HL-60/S4 treated with retinoic acid at 250 ng/mL for 4 days and 3 days (cell line): ENCODE measurements at regions not wholly inside any gene's neighbourhood (a gene's known extent, or its start where the extent isn't known, plus 50 kb on each side); places are given as distances from the start of the nearest gene placed in this dataset.

ENCODE experiments used
- in situ Hi-C: fragments of 300-500 bp; cut with MboI; formaldehyde crosslinking; loops from 2 replicates; pipeline ENCODE4 v1.7.0; 2022; ENCODE audit warnings: low sequenced_read_pairs

DNA sequence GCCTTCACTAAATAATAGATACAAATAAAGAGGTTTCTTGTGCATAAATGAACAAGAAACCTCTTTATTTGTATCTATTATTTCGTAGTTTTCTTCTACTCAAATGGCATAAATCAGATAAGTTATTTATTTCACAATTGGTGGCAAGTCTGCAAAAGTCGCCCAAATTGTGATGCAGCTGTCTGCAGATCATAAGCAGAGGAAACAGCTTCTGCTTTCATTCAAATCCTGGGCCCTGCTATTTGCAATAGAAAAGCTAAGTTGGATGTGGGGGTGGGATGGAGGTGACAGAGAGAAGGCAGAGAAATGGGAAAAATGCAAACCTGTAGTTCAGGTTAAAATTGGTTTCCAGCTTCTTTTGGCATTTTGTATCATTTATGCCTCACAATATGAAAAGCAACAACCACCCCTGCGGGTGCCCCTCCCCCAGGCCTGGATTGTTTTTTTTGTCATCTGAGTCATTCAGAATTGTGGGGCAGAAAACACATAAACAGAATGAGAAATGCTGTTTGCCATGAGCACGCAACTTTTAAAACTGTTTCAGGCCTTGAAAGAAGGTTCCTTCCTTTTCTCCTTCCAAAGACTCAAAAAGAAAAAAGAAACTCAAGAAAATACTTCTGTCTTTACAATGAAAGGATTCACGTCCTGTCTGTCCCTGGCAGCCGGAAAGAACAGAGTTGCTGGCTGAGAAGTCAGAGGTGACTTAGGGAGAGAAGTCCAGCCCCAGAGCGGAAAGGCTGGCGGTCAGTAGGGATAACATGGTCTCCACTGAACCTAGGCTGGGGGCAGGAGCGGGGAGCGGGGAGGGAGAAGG is 132.9 kb downstream of the BAMBI start:
- in situ Hi-C loops = no loop called here

DNA sequence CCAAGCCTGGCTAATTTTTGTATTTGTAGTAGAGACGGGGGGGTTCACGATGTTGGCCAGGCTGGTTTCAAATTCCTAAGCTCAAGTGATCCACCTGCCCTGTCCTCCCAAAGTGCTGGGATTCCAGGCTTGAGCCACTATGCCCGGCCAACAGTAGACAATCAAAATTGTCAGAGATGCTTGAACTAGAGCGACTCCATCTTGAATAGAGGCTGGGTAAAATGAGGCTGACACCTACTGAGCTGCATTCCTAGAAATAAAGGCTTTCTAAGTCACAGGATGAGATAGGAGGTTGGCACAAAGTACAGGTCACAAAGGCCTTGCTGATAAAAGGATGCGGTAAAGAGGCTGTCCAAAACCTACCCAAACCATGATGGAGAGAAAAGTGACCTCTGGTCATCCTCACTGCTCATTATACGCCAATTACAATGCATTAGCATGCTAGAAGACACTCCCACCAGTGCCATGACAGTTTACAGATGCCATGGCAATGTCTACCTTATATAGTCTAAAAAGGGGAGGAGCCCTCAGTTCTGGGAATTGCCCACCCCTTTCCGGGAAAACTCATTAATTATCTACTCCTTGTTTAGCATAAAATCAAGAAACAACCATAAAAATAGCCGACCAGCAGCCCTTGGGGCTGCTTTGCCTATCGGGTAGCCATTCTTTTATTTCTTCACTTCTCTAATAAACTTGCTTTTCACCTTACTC is 134.5 kb downstream of the BAMBI start:
- in situ Hi-C loops = no loop called here

DNA sequence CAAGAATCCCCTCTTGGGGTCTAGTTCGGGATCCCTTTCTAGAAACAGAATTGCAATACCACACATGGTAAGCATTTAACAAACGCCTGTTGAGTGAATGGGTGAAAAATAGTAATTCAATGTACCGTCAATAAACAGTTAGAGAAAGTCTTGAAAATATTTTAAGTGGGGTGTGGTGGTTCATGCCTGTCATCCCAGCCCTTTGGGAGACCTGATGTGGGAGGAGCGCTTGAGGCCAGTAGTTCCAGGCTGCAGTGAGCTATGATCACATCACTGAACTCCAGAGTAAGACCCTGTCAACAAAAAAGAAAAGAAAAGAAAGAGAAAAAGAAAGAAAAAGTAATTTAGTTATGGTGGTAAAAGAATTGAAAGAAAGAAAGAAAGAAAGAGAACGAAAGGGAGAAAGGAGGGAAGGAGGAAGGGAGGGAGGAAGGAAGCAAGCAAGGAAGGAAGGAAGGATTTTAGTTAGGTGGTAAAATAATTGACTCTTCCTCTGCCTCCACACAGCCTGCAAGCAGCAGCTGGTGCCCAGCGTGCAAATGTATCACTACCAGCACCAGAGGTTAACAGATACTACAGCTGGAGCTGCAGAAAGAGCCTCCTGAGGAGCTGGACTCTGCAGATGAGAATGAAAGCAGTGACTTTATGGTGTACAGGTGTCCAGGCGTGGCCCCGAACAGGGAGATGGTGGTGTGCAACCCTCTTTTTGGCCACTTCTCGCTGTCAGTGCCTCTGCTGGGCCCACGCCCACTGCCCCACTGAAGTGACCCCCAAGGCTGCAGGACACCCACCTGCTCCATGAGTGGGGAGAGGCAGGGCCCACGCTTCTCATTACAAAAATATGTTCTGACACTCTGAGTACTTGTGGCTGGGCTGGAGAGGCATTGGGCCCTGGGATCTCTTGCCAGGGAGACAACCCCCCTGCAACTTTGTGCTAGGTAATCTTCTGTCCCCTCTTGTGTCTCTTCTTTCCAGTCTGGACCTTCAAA is 135.4 kb downstream of the BAMBI start:
- in situ Hi-C loops = no loop called here

DNA sequence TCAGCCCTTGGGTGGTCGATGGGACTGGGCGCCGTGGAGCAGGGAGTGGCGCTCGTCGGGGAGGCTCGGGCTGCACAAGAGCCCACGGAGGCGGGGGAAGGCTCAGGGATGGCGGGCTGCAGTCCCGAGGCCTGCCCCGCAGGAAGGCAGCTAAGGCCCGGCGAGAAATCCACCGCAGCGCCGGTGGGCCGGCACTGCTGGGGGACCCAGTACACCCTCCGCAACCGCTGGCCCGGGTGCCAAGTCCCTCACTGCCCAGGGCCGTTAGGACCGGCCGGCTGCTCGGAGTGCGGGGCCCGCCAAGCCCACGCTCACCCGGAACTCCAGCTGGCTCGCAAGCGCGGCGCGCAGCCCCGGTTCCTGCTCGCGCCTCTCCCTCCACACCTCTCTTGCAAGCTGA is 138.4 kb downstream of the BAMBI start:
- in situ Hi-C loops = no loop called here

DNA sequence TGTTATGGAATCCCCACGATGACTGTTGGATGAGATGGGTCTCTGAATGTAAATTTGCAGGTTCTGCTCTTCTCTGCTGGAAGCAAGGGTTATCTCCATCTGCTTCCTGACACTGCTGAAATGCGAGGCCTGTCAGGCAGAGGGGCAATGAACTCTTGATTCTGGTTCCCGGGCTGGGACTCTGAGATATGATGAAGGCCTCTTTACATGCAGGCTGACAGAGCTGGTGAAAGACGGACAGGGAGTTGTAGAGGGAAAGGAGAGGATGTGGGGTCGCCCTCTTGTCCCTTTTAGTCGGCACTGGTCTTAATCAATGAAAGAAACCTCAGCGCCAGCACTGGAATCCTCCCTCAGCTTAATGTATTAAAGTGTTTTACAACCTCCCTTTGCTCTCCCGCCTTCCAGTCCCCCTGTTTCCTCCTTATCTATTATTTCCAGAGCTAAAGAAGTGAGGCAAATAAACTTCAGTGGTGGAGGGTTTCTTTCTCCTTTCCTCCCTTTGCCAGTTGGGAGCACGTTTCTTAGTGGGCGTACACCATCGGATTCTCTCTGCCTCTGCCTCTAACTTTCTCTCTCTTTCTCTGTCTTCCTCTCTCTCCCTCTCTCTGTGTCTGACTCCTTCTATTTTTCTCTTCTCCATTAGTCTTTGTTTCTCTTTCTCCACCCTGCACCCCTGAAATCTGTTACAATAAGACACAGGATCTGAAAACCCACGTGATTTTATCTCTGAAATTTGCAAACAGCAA is 145.6 kb downstream of the BAMBI start:
- in situ Hi-C loops = no loop called here

DNA sequence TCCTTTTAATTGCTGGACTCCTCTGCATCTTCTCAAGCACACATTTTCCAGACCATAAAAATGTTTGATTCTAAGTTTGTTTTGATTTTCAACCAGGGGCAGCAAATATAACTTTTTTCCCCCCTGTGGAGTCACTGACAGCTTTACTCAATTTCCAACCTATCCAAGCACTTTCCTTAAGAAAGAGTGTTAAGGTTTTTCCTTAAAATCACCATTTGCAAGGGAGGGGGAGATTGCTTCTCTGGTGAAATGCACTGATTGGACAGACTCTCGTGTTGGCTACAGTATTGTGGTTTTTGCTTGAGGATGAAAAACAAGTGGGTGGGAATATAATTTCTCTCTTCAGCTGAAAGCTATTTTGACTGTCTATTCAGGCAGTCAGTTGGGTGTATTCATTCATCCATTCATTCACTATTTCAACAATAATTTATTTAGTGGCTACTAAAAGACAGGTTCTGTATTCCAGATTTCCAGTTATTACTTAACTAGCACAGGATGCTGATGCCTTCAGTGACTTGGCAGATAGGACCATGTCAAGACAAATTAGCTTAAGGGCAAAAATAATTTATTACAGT is 146.3 kb downstream of the BAMBI start:
- in situ Hi-C loops = no loop called here

DNA sequence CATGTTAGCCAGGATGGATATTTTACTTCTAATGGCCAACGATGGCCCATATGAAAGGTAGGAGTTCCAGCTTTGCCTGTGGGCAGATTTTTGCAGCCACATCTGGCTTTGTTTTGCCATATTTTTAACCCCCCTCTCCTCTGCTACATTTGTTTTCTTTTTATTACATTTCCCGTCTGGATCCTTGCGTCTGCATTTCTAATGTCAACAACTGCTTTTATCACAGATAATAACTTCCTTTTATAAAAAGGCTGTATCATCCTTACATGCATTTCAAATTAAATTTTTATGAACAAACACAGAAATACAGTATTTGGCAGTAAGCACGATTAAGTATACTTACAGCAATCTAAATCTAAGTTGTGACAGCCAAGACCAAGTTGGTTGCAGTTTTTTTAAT is 156.0 kb downstream of the BAMBI start:
- in situ Hi-C loops = no loop called here

DNA sequence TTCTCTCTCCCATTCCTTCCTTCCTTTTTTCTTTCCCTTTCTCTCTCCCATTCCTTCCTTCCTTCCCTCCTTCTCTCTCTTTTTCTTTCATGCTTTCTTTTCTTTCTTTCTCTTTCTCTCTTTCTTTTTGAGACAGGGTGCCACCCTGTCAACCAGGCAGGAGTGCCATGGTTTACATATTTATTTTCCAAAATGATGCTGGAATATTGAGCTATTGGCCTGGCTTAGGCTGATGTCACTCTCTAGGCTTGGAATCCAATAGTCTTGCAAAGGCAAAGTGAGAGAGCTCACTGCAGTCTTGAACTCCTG is 159.1 kb downstream of the BAMBI start:
- in situ Hi-C loops = no loop called here

DNA sequence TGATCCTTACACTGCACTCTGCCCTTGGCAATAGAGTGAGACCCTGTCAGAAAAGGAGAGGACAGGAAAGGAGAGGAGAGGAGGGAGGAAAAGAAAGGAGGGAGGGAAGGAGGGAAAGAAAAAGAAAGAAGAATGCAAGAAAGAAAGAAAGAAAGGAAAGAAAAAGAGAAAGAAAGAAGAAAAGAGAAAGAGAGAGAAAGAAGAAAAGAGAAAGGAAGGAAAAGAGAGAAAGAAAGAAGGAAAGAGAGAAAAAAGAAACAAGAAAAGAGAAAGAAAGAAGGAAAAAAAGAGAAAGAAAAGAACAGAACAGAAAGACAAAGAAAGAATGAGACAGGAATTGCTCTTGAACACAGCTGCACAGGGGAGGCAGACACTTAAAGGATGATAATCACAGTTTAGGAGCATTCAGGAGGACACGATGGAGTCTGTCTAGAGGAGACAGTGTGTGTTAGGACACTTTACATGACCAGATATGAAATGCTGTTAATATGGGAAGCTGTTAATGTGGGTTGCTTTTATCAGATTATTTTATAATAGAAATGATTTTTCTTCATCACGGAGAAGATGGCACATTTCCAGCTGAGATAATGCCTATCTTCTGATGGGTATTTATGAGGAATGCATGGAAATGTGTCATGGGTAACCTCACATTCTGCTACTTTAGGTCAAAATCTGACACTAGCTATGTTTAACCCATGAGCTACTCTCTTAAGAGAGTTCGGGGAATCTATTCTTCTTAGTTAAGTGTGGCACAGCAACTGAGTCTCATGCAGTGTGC is 160.5 kb downstream of the BAMBI start:
- in situ Hi-C loops = no loop called here

DNA sequence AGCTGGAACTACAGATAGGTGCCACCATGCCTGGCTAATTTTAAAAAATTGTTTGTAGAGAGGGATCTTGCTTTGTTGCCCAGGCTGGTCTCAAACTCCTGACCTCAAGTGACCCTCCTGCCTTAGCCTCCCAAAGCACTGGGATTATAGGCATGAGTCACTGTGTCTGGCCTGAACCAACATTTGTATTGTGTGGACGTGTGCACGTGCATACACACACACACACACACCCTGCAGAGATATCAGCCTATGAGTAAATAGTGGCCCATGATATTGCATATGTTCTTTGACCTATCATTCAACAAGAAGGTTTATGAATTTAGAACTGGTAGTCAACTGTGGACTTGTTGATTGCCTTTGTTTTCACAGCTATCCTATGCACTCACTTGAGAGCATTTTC is 161.6 kb downstream of the BAMBI start:
- in situ Hi-C loops = no loop called here

DNA sequence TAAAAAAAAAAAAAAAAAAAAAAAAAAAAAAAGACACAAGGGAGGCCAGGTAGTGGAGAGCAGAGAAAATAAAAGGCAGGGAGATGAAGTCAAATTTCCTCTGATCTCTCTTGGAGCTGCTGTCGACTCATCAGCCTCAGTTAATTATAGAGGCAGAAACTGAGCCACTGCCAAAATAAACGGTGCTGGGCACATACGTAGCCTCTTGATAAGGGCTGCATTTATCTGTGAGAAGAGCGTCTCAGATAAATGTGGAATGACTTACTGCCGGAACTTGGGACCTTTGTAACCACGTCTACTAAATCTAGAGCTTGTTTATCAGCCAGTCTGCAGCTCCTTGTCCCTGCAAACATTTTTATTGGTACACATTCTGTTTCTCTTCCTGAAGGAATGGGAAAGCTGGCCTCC is 162.3 kb downstream of the BAMBI start:
- in situ Hi-C loops = no loop called here

DNA sequence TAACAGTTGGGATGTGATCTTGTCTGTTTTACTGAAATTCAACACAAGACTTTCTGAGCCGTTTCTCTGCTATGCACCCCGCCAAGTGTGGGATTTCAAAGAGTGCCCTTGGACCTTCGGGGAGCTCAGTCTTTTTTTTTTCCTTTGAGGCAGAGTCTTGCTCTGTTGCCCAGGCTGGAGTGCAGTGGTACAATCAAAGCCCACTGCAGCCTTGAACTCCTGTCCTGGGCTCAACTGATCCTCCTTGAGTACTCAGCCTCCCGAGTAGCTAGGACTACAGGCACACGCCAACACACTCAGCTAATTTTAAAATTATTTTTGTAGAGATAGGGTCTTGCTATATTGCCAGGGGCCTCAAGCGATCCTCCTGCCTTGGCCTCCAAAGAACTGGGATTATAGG is 162.9 kb downstream of the BAMBI start:
- in situ Hi-C loops = no loop called here

DNA sequence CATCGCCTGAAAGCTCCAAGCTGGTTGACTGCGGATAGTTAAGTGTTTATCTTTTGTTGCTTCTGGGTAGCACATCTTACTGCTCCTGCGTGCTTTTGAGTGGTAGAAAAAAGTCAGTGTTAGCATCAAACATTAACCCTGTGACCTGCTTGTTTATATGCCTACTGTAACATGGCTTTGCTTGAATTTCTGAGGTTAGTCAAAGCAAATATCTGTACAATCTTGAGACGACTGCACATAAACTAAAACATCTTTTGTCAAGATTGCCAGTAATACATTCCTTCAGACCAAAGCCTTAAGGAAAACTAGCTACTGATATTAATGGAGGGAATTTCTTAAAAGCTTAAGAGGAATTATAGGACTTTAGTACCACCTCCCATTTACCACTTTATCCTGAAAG is 163.7 kb downstream of the BAMBI start:
- in situ Hi-C loops = no loop called here

DNA sequence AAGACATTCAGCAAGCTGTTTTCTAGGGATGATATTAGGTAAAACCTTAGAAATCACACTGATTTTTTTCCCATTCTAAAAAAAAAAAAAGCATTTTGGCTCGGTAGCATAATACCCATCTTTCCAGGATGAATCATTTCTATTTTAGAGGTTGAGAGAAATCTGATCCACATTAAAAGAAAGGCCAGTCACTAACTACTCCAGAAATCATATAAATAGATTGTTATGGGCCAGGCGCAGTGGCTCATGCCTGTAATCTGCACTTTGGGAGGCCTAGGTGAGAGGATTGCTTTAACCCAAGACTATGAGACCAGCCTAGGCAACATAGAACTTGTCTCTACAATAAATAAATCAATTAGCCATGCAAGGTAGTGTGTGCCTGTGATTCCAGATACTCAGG is 164.3 kb downstream of the BAMBI start:
- in situ Hi-C loops = no loop called here

DNA sequence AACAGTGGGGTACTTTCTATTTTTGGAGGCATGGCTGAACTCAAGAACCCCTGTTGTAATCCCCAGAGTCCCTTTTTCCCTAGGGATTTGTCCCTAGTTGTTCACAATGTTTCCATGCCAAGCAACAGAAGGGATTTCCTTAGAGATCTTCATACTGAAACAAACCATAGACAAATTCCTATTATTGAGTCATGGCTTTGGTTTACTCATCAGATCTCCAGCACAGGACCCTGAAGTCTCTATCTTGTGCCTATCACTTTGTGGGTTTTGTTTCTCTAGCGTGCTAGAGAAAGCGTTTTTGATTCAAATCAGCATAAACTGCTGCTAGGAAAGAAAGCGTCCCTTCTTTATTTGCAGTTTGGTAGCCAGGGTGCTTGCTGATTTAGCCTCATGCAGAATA is 165.0 kb downstream of the BAMBI start:
- in situ Hi-C loops = no loop called here

DNA sequence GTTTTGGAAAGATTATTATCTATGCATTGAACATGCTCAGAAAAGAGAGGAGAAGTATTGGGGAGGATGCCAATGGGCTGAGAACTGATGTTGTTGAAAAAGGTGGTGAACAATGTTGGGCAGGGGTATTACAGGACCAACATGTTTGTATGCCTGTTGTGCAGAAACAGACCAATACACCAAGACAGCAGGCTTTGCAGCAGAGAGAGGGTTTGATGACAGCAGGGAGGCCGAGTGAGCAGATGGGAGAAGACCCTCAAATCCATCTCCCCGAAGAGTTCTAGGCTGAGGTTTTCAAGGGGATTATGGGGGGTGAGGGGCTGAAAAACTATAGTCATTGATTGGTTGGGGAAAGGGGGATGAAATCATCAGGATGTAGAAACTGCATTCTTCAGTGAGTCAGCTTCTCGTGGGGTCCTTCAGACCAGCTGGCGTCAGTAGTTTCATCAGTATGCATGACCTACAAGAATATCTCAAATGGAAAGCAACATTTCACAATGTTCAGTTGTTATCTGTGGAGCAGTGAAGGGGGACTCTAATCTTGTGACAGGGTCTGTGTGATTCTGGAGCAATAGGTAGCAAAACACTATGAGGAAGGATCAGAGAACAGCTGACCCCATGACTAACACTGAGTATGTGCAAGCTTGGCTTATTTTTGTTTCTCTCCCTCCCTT is 167.8 kb downstream of the BAMBI start:
- in situ Hi-C loops = no loop called here

DNA sequence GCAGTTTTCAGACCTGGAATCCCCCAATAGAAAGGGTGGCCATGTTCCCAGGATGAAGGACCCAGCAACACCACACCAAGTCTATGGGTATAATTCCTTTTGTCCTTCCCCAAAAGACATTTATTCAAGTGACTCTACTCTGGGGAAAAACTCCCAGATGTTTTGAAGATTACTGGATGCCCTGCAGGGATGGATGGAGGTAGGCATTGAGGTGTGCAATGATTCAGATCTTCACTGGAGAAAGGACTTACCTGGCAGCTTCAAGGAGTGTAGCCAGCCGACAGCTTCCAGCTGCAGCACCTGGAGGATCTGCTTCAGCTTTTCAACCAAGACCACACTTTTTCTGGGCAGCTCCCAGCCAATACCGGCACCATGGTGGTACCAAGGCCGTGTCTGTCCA is 172.0 kb downstream of the BAMBI start:
- in situ Hi-C loops = no loop called here

DNA sequence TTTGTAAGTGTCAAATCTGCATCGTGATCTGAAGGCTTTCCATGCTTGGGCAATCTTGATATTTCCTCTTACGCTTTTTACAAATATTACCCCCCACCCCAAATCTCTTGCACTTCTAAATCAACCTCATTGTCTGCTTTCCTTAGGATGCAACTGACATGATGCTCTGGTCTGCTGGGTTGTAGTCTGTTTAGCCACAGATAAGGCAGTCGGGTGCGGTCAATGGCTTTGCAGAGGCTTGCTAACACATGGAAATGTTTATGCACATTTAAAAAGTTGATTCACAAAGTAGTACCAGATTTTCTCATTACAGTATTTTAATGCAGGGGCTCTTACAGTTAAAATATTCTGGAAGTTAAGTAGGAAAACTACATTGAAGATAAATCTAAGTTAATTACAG is 172.5 kb downstream of the BAMBI start:
- in situ Hi-C loops = no loop called here

DNA sequence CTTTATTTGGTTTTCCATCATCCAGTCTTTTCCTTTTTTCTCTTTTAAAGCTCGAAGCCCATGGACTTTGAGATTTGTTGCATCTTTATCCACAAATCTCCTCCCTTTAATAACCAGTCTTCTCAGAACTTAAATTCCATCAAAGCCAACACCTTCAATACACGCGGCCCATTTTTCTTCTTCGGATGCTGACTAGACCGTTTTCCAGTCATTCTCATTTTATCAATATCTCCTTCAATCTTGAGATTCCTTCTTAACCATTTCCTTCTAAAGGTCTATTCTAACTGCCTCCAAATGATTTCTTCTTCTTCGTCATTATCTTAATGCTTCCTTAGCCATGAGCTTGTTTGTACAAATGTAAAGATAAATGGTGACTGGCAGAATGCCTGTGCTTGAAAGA is 173.5 kb downstream of the BAMBI start:
- in situ Hi-C loops = no loop called here
